Stomach (tissue), 4 donors: ENCODE measurements at regions not wholly inside any gene's neighbourhood (a gene's known extent, or its start where the extent isn't known, plus 50 kb on each side); places are given as distances from the start of the nearest gene placed in this dataset.

Source experiments
- CTCF ChIP-seq, 7 experiments: fragments of 450-650 bp in 4 of 7; fragments of 200-600 bp in 3 of 7; sonication (generic) in 3 of 7; IDR thresholded peaks; one replicate each; pipeline ENCODE4 v1.5.1; 2016 to 2019; ENCODE audit warnings: antibody characterized with exemption in 7 of 7, control low read depth in 2 of 7, mild to moderate bottlenecking in 1 of 7
- EP300 ChIP-seq: sonication (generic); formaldehyde crosslinking; IDR thresholded peaks from one replicate; pipeline ENCODE4 v1.6.1; 2017; ENCODE audit warnings: antibody characterized with exemption
- POLR2A ChIP-seq, 4 donors: fragments of 450-650 bp; IDR thresholded peaks; one replicate each; pipeline ENCODE4 v1.6.1; 2016; ENCODE audit warnings: antibody characterized with exemption in 4 of 4, control low read depth in 2 of 4, mild to moderate bottlenecking in 1 of 4, moderate library complexity in 1 of 4
- POLR2AphosphoS5 ChIP-seq, 3 donors: sonication (generic); formaldehyde crosslinking; IDR thresholded peaks; one replicate each; pipeline ENCODE4 v1.6.1; 2016; ENCODE audit warnings: antibody characterized with exemption in 3 of 3

DNA sequence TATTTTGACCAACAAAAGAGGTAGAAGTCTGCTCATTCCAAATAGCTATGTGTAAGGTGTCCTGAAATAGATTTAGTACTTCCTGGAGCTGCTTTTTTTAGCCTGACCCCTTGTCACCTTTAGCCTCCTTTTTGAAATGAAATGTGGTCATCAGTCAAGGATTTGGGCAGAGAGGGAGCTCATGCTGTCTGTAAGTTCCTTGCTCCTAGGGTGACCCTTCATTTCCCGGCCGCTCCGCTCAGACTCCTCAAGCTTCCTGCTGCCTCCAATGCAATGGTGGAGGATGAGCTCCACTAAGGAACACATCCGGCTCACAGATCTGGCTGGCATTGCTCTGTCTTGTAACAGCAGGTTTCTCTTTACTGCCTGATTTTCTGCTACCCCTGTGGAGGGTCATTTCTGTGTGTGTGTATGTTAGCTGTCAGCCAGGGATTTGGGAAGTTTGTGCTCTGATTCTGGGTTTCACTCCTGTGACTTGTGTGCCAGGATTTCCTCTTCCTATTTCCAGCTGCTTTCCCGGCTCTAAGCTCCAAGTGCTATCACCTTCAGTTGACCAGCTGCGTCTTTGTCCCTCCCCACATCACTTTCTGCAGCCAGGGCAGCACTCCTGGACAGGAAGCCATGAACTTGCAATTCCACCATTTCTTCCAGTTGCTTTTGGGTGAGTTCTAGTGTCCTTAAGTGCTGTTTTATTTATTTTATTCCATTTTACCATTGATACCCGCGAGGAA is 265.9 kb downstream of the ICE1 start:
- TF ChIP-seq POLR2A (IDR thresholded peaks at IDR 0.05): no peak
- no peak for TF ChIP-seq CTCF (IDR thresholded peaks at IDR 0.05)
- TF ChIP-seq POLR2AphosphoS5 (IDR thresholded peaks at IDR 0.05): no peak
- no peak for TF ChIP-seq EP300
